SK-N-MC (cell line): ENCODE measurements at regions not wholly inside any gene's neighbourhood (a gene's known extent, or its start where the extent isn't known, plus 50 kb on each side); places are given as distances from the start of the nearest gene placed in this dataset.

Source experiments
- EZH2 ChIP-seq: fragments of 200-600 bp; sonication (generic); IDR thresholded peaks from one replicate; pipeline ENCODE4 v1.6.1; 2017; ENCODE audit warnings: antibody characterized with exemption
- FOXP2 ChIP-seq: optimal IDR thresholded peaks from 2 replicates; pipeline ENCODE3; 2011; ENCODE audit warnings: mild to moderate bottlenecking, moderate library complexity; ENCODE audit not compliant: insufficient read depth; ENCODE audit errors: extremely low read length, control extremely low read depth
- POLR2AphosphoS5 ChIP-seq: IDR thresholded peaks from 2 replicates; pipeline ENCODE4 v1.6.1; 2012; ENCODE audit warnings: mild to moderate bottlenecking, low read depth, low read length, borderline replicate concordance

- TF ChIP-seq EZH2 = no peak
- TF ChIP-seq POLR2AphosphoS5 = no peak
- no peak for TF ChIP-seq FOXP2
These were observed 53.6 kb upstream of the ZFHX3 start for GRCh38 chr16:73101568-73101967.
